VCaP (cell line): ENCODE measurements at regions not wholly inside any gene's neighbourhood (a gene's known extent, or its start where the extent isn't known, plus 50 kb on each side); places are given as distances from the start of the nearest gene placed in this dataset.

Experiments used
- H3K27ac ChIP-seq: fragments of 450-650 bp; 2 replicates; pipeline ENCODE4 v1.5.1; 2017
- TF ChIP-seq, protein P1 (sequence below): fragments of 450-650 bp; conservative IDR thresholded peaks from 2 replicates; pipeline ENCODE4 v1.5.1; 2017; ENCODE audit warnings: mild to moderate bottlenecking, moderate library complexity

DNA sequence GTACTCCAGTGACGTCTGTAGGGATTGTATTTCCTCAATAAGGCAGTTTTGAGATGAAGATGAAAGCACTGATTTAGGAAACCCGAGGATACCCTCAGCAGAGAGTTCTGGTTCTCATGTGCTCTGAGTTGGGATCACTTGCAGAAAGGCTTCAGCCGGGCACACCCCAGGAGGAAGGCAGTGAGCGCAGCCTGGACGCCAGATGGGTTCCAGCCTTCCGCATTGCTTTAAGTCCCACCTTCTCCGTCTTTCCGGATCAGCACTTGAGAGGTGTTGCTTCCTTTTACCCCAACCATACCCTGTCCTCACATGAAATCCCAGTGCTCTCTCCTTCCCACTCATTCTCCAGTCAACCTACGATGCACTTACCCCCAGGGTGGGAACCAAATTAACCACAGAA, 239.5 kb upstream of the CADM1 start:
- TF ChIP-seq, protein P1, sequence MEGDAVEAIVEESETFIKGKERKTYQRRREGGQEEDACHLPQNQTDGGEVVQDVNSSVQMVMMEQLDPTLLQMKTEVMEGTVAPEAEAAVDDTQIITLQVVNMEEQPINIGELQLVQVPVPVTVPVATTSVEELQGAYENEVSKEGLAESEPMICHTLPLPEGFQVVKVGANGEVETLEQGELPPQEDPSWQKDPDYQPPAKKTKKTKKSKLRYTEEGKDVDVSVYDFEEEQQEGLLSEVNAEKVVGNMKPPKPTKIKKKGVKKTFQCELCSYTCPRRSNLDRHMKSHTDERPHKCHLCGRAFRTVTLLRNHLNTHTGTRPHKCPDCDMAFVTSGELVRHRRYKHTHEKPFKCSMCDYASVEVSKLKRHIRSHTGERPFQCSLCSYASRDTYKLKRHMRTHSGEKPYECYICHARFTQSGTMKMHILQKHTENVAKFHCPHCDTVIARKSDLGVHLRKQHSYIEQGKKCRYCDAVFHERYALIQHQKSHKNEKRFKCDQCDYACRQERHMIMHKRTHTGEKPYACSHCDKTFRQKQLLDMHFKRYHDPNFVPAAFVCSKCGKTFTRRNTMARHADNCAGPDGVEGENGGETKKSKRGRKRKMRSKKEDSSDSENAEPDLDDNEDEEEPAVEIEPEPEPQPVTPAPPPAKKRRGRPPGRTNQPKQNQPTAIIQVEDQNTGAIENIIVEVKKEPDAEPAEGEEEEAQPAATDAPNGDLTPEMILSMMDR: no peak
- no peak overlapping the region for H3K27ac ChIP-seq

DNA sequence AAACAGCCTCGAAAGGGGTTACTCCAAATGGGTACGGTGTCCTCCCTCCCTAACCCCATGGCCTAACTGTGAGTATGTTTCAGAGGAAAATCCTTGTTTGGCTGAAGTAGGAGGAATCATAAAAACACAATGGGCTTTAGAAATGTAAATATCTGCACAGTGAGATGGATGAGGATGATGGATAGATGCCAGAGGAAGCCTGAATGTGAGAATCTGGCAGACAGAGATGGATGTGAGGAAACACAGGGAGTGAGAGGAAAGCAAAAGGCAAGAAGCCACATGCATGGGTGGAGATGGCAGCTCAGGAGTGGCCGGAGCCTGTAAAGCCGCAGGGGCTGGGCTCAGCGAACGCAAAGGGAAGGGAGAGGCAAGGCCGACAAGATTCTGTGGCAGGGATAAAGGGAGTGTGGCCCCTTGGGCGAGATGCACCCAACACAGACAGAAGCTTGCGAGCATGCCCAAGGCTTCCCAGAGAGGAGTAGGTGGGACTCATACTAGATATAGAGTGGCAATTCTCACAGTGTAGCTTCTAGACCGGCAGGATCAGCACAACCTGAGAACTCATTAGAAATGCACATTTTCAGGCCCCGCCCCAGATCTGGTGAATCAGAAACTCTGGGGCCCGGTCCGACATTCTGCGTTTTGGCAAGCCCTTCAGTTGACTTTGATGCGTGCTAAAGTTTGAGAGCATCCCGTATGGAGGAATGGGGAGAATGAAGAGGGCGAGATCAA, 237.3 kb upstream of the CADM1 start:
- TF ChIP-seq, protein P1: no peak
- H3K27ac ChIP-seq: peak overlapping the region; percentile 52

DNA sequence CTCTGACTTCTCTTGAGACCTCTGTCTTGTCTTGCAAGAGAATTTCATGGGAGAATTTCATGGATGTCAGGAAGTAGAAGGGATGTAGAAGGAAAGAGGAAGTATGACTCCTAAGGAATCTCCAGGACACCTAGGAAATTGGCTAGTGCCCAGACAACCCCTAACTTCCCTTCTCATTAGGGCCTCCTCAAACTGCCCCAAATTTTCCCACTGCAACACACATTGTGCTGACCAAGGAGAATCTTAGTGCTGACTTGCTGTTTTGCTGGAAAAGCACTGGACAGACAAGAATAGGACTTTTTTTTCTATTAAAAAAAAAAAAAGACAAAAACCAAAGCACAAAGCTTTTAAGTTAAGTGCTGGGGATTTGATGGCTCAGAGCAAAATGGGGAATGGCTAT, 236.1 kb upstream of the CADM1 start:
- TF ChIP-seq, protein P1: no peak
- H3K27ac ChIP-seq: no peak overlapping the region

DNA sequence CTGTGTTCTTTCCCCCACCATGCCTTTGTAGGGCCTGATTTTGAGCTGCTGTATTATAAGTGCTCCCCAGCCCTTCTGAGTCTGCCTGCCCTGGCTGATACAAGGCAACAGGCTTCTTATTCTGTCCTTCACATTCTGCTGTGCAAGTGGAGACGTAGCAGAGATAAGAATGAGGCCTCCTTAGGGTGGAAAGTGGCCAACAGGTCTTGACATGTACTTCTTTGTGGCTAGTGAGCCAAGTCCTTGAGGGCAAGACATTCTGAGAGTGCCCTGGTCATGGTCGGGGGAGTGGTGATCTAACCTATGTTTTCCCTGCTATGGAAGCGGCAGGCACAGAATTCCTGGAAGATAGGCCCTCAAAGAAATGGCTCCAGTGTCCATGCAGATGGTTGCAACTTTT, 235.7 kb upstream of the CADM1 start:
- TF ChIP-seq, protein P1: no peak
- H3K27ac ChIP-seq: no peak overlapping the region

DNA sequence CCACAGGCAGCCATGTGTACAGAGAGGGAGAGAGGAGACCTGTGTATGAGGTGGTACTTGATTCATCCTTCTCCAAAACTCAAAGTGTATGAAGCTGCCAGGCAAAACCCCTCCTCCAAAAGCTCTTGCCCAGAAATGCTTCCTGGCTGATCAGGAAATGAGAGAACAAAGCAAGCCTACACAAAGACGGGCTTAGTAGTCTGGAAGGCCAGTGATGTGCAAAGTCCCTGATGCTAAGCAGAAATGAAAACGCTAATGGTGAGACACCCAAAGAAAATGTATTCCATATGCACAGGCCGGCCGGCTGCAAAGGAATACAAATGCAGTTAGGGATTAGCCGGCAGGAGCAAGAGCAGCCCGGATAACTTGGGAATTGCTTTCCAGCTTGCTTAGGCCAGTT, 234.9 kb upstream of the CADM1 start:
- H3K27ac ChIP-seq: no peak overlapping the region
- TF ChIP-seq, protein P1: no peak

DNA sequence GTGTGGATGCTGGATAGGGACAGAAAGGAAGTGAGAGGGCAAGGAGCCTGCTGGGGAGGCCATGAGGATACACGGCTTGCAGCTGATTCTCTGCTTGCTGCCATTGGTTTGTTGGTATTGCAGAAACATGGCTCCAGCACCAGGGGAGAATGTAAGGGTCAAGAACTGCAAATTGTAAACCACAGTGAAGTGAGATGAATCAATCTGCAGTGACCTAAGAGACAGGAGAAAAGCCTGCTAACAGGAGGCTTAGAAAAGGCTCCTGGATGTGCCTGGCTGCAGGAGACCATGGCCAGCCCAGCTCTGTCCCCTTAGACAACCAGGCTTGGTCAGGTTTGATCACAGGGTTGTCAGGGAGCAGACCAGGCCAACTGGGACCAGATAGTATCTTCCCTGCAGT, 233.7 kb upstream of the CADM1 start:
- no peak overlapping the region for H3K27ac ChIP-seq
- TF ChIP-seq, protein P1: no peak

DNA sequence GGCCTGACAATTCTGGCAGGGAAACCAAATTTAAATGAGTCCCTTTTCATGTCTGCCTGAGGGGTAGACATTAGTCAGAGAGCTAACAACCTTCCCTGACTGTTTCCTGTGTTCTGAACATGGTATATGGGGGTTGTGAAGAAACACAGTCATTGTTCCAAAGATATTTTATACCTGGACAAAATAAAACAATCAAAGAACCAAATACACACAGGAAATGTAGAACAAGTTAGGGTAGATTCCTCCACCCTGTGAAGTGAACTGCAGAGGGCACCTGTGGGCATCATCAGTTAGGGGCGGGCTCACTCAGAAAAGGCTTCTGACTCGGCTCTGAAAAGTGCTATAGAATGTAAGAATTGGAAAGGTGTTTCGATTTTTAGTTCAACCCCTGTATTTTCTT, 231.9 kb upstream of the CADM1 start:
- peak overlapping the region; percentile 78 for H3K27ac ChIP-seq
- TF ChIP-seq, protein P1: peak; percentile 63
